Stimulated activated CD4-positive, alpha-beta T cell treated with anti-CD3 and anti-CD28 coated beads, Interleukin-15, amount 100 ng/mL, for 24 hours (primary cell): ENCODE measurements at regions not wholly inside any gene's neighbourhood (a gene's known extent, or its start where the extent isn't known, plus 50 kb on each side); places are given as distances from the start of the nearest gene placed in this dataset.
"Not testable (repeated sequence)": the region's sequence is repeated elsewhere in the genome, so short reads cannot be mapped to it uniquely, and the experiment has no call there.

Source experiments
- DNase-seq: peaks from one replicate; pipeline ENCODE4 v3.0.0-alpha.2; 2020

DNA sequence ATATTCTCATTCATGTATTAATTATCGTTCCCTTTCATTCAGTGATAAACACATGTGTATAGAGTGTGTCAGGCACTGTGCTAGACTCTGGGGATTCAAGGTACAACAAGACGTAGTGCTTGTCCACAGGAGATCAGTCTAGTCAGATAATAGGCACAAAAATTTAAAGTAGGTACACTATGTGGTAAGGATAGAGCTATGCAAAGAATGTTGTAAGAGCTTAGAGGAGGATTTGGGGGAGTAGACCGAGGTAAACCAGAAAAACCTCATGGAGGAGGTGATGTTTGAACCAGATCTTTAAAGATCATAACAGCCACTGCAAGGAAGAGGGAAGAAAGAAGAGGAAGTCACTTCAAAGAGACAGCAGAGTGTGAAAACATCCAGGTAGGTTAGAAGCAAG is 256.9 kb upstream of the DDX18 start:
- no peak for DNase-seq

DNA sequence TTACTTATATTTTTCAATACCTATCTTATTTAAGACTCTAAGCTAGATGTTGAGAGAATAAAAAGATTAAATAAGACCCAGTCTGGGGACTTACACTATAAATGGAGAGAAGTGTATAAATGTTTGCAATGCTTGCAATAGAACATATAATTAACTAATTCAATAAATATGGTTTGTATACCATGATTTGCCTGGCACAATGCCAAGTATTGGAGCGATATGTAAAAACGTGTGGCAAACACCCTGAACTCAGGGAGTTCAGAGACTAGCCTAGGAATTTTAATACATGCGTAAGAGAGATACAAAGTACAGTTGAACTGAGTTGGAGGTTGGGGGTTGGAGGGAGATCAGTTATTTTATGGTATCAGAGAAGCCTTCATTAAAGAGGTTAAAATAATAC is 251.8 kb upstream of the DDX18 start:
- no peak for DNase-seq

DNA sequence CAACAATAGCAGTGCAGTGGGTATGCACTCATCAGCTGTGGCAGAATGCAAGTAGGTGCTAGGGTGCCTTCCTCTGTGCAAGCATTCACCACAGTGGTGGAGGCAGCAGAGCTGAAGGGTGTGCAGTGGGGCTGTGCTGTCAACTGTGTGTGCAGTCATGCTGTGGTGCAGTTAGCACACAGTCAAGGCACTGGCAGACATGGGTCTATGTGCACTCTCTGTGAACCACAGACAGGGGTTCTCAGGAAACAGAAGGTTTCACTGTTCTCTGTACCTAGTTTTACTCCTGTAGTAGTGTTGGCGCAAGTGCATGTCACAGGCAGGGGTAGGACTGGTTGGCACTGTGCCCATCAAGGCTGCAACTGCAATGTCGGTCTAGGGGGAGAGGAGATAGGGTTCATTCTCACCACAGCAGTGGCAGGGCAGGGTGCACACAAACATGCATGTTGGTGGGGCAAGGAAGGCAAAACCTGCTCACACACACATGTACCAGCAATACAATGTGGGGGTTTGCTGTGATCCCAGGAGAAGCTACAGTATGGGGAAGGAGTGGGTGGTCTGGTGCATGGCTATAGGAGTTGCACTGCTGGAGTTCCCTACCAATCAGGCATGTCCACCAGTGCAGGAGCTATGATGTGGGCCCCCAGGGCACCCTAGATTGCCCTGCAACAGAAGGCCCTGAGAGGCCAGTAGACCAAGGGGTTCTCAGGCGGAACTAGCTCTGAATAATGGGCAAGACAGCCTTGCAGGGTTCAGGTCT is 242.7 kb upstream of the DDX18 start:
- no peak for DNase-seq

DNA sequence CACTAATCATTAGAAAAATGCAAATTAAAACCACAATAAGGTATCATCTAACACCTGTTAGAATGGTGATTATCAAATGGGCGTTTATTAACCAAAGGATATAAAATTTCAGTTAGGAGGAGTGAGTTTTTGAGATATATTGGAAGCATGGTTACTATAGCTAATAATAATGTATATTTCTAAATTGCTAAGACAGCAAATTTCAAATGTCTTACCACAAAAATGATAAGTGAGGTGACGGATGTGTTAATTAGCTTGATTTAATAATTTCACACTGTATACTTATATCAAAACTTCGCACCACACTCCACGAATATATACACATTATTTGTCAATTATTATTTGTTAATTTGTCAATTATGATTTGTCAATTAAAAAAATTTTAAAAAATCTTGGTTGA is 227.2 kb upstream of the DDX18 start:
- no peak for DNase-seq

DNA sequence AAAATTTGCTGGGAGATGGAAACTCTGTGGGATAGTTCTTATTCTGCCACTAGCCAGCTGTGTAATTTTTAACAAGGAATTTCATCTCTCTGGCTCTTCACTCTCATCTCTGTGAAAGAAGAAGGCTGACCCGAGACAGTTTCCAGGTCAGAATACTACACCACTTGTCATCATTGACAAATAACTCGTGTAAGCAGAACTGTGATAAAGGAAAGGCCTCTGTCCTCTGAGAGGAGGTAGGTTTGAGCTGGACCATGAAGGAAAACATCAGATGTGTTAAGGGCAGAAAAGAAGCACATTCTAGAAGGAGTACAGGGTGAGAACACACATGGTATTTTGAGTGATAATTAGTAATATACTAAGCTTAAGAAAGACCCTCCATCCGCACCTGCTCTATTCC is 211.4 kb upstream of the DDX18 start:
- no peak for DNase-seq

DNA sequence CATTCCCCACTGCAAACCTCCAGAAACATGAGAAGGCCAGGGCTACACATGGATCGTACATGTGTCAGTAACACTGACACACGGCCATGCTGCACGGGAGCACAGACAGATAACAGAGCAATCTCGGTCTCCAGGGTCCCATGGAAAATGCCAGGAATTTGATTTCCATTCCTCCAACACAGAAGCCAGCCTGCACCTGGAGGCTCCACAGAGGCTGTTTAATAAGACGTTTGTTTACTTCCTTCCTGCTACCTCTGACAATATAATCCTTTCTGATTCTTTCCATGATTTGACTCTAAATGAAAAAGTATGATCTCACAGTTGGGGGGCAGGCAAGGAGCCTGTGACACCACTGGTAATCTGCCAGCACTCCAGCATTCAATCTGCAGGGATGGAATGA is 210.9 kb upstream of the DDX18 start:
- DNase-seq: no peak

DNA sequence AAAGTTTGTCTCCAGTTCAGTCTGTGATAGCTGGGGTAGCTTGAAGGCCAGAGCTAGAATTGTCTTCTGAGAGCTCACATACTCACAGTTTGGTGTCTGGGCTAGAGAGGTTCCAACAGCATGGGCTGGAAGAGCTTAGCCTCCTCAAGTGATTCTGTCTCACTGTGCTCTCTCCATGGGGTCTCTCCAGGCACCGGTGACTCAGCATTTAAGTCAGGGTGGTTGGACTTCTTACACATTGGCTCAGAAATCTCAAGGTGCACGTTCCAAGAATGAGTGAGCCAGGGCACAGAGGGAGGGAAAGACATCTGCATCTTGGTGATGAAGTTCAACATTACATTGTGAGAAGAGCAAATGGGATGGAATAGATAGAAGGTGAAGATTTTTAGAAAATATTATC is 207.3 kb upstream of the DDX18 start:
- DNase-seq: no peak

DNA sequence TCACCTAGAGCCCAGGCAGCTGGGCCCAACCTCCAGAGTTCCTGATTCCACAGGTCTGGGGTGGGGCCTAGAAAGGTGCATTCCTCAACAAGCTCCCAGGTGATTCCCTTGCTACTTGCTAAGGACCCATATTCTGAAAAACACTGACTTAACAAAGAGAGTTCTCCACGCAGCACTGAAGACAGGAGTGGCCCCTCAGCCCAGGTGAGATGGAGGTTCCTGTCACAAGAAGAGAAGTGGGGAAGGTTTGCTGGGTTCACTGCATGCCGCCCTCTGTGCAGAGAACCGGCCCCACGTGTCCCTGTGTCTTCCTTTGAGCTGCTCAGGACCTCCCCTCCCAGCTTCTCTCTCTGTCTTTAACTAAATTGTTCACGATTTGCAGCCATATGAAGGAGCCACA is 201.4 kb upstream of the DDX18 start:
- DNase-seq: no peak

DNA sequence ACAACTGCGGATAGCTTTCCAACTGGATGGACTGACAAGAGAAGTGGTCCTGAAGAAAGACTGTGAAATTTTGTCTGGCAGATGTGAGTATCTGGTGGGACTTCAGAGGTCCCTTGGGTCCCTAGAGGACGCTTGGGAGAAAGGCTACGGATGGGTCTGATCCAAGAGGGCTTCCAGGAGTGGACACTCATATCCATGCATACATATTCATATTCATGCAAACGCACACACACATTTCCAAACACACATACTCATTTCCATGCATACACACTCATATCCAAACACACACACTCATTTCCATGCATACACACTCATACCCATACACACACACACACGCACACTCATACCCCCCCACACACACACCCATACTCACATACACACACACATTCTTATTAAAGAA is 200.2 kb upstream of the DDX18 start:
- DNase-seq: no peak

DNA sequence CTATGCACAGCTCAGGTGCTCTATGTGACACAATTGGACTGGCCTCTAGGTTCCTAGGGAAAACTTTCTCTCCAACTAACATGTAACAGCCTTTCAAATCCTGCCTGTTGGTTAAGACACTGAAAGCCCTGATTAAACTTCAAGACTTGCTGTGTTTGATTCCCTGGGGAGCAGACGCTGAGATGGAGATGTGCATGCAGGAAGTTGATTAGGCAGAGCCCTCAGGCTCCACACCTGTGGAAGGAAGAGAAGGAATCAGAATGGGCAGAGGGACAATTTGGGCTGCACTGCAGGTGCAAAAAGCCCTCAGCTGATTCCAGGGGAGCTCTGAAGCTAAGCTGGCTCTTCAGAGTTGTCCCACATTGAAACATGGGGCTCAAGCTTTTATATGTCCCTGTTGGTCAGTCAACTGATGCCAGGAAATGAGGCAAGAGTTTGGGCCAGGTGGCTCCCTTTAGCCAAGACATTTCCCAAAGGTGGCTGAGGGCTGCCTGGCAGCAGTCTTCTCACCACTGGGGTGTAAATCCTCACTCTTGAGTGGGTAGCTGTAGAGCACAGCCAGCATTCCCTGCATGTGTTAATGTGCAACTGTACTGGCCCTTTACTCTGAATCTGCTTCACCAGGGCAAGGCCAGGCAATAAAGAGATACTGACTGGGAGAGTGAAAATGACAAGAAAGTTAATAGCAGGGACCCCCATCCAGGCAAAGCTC is 199.5 kb upstream of the DDX18 start:
- DNase-seq: no peak

DNA sequence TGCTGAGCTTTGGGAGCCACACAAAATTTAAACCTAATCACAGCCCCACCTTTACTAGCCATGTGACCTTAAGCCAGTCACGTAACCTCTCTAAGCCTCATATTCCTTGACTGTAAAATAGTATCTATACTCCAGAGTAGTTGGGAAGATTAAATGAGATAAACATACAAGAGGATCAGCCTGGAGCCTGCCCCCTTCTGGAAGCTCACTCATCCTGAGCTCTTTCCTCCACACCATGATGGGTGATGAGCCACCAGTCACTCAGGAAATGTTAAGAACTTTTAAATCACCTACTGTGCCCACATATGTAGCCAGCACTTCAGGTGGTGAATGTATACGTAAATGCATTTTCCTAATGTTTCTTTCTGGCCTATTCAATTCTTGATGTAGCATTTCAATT is 195.9 kb upstream of the DDX18 start:
- no peak for DNase-seq

DNA sequence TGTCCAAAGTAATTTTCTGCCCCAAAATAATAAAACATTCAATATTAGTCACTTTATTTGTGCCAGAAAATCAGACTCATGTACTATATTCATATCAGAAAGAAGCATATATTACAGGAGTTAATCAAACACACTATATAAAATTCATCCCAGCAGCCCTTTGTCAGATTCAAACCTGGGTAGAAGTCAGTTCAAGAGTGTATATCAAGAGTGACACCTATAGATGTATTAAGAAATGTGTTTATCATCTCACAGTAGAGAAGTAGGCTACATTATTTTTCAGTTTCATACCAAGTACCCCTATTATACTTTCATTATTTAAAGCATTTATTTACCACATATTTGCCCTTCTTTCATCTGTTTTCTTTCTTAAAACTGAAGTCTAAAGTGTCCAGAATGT is 193.2 kb upstream of the DDX18 start:
- no peak for DNase-seq

DNA sequence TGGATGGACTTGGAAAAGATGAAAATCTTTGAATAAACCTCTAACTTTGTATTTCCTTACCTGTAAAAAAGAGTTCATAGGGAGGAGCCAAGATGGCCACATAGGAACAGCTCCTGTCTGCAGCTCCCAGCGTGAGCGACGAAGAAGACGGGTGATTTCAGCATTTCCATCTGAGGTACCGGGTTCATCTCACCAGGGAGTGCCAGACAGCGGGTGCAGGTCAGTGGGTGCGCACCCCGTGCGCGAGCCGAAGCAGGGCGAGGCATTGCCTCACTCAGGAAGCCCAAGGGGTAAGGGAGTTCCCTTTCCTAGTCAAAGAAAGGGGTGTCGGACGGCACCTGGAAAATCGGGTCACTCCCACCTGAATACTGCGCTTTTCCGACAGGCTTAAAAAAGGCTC is 191.3 kb upstream of the DDX18 start:
- not testable (repeated sequence) for DNase-seq

DNA sequence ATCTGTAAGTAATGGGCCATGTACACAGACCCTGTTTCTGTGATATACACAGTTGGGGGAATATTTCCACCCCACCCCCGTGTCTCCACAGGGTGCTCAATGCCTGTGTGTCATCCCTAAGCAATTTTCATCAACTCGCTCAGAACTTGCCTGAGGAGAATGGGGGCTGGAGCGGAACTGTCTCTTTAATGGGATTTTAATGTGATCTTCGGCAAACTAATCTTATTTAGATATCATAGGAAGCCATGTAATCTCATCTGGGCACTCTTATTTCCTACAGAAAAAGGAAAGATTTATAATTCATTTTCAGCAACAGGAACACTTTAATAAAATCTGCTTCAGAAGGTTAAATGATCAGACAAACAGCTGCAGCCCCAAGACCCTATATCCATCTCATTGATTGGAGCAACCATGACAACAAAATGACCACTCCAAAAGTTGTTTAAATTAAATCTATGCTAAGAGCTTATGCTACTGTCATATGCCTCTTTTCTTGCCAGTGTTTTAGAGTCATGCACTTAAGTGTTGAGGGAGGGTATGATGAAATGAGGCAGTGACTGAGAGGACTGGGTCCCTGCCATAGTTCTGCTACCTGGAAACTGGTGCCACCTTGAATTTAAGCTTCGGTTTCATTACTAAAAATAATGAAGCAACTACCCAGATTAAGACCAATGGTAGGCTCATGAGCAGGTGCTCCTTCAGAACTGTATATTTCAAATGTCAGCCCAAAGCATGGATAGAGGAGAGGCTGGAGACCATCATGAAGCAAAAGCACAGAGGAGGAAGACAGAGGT is 183.1 kb upstream of the DDX18 start:
- no peak for DNase-seq

DNA sequence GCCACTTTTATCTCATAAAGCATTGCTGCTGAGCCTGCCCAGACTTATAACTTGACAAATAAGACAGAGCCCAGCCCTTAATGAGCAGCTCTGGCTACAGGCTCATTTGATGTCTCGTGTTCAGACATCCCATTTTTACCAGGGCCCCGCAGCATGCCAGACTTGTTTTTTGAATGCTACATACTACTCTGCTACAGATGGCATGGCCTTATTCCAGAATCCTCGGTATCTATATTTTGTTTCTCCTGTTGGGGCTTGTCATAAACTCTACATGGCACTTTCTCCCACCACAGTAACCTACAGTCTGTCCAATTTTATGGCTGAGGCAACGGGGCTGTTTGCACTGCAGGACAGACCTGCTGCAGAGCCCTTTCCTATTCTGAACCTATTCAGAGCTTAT is 179.0 kb upstream of the DDX18 start:
- DNase-seq: no peak

DNA sequence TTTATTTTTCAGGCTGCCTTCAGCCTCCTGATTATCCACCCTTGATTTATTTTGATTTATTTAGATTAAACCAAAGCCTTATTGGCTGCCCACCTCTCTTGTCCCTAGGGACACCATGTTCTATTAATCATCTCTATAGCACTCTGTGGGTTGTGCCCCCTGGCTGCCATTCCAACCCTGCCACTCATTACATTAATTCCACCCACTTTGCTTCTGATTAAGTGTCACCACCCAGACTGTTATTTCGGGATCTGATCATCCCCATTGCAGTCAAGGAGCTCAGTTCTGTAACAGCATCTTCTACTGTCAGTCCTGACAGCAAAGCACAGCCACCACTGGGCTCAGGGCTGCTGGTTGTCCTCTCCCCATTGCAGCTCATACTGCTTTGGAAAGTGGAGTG is 175.1 kb upstream of the DDX18 start:
- no peak for DNase-seq

DNA sequence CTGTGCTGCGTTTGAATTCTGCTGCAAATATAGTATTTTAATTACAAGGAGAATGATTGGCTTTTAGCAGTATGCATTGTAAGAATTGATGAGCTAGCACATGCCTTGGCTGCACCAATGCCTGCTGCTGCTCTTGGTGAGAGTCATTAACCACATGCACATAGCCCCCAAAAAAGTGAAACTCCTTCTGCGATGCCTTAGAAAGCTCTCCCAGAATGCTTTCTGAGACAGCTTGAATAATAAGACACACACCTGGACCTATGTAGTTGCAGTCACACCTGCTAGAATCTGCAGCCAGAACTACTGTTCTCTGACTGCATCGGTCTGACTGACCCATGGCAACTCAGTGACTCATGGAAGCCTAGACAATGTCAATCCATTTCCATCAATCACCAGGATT is 170.1 kb upstream of the DDX18 start:
- DNase-seq: no peak

DNA sequence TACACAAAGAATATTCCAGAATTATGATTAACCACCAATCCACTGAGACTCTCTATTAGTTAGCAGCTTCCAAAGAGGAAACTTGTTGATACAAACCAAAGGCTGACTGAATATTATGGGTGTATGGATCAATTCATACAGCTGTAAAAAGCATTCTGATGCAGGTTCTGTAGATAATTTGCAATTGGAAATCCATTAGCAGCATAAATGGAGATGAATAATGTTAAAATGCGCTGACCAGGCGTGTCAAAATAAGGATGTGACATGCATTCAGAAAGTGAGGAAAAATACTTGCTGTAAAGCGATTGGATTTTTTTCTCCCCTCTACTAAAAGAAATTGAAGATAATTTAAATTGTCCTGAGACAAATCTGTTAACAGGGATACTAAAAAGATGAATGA is 169.0 kb upstream of the DDX18 start:
- DNase-seq: no peak

DNA sequence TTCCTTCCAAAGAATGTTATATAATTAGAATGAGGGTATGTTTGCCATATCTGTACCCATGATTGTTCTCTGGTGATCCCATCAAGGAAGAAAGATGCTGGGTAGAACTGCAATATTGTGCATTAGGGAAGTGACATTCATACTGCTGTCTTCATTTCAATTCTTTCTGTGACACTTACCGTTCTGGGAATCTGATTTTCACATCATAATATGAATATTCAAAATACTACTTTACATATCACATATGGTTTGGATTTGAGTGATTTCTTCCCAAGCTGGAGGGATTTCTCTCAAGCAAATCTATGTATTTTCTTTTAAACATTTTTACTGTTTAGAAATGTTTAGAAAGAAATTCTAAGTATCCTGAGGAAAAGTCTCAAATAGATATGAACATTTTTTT is 168.4 kb upstream of the DDX18 start:
- no peak for DNase-seq

DNA sequence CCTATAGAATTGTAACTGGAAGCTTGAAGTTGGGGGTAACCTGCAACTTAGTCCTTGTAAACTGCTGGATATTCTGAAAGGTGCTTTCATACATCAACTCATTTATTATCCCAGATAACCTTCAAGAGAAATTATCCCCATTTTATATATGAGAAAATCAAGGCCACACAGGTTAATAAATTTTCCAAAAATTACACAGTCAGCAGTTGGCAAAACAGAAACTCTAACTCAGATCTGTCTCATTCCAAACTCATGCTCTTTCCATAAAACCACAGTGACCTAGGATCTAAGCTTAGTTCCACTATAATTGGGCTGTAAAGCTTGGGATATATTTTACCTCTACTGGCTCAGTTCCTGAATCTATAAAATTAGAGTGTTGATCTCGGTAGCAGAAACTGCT is 167.6 kb upstream of the DDX18 start:
- DNase-seq: no peak

DNA sequence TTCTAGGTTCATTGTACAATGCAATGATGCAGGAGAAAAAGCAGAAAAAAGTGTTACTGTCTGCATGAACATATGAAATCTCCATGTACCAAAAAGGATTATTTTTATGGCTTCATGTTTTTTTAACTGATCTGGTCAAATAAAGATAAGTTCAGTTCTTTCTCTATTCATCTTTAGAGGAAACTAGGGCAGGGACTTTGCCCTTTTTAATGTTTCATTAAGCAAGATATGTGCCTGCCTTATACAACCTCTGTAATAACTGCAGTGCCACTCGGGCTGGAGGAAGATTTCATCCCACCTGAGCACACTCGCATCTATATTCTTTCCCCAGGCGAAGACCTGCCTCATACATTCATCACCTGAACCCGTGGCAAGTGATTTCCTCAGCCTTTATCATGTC is 157.9 kb upstream of the DDX18 start:
- DNase-seq: no peak

DNA sequence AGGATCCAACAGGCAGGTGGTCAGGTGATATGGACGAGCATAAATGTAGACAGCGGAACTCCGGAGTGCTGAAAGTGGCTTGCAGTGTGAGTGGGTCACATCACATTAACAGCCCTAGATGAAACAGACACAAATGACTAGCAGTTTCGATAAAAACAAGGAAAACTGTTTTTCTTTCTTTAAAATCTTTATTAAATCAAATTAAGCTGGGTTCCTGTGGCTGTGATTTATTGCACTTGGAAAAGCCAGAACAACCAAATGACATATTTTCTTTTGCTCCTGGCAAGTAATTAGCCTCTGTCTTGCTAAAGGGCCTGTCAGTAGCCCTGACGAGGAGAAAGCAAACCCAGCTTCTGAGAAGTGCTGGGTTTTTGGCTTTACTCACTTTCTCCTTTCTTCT is 152.9 kb upstream of the DDX18 start:
- DNase-seq: no peak

DNA sequence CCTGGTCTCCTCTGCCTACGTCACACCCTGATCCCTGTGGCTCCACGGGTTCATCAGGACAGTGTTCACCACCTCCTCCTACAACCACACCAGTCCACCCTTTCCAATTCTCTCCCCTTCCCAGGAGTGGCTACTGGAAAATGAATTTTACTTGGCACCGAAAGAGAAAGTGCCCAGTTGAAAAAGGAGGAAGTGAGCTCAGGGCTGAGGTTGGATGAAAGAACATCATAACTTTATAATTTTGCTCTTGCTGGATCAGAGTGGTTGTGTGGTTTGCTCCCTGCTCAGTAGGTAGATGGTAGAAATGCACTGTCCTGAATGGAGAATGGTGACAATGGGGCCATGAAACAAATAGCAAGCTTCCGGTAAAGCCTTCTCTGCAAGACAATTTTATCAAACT is 140.3 kb upstream of the DDX18 start:
- no peak for DNase-seq

DNA sequence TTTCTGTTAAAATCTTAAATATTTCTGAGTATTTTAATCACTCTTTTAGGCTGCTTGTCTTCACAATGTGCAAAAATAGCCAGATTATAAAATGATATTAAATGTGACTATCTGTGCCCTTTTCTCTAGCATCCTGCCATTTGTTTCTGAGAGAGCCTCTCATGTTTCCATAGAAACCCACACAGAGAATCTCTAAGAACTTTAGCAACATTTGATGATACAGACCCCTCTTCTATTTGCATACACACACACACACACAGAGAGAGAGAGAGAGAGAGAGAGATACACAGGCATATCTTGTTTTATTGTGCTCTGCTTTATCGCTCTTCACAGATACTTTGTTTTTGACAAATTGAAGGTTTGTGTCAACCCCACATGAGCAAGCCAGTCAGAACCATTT is 134.5 kb upstream of the DDX18 start:
- no peak for DNase-seq
